NCI-H82 treated with DMSO at 0.1 percent for 48 hours (cell line): ENCODE measurements at regions not wholly inside any gene's neighbourhood (a gene's known extent, or its start where the extent isn't known, plus 50 kb on each side); places are given as distances from the start of the nearest gene placed in this dataset.

Experiments used
- DNase-seq: peaks from one replicate; lab custom pipeline; 2025; ENCODE audit not compliant: unreplicated experiment; lab: John Stamatoyannopoulos, UW

- no peak for DNase-seq
These were observed 552.5 kb upstream of the FTMT start for GRCh38 chr5:121299153-121299552.

GRCh38 chr5:121304838-121305237, 546.8 kb upstream of the FTMT start:
- DNase-seq = no peak

- no peak for DNase-seq
These were observed 537.8 kb upstream of the FTMT start for GRCh38 chr5:121313886-121314285.

DNA sequence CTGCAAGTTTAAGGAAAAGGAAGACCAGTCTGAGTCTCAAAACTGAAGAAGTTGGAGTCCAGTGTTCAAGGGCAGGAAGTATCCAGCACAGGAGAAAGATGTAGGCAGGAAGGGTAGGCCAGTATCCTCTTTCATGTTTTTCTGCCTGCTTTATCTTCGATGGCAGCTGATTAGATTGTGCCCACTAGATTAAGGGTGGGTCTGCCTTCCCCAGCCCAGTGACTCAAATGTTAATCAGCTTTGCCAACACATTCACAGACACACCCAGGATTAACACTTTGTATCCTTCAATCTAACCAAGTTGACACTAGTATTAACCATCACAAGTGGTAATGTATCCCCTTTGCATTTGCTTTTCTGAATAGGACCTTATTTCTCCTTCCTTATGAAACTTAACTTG, 535.9 kb upstream of the FTMT start:
- no peak for DNase-seq

GRCh38 chr5:121319292-121319691, 532.4 kb upstream of the FTMT start:
- DNase-seq = no peak

DNA sequence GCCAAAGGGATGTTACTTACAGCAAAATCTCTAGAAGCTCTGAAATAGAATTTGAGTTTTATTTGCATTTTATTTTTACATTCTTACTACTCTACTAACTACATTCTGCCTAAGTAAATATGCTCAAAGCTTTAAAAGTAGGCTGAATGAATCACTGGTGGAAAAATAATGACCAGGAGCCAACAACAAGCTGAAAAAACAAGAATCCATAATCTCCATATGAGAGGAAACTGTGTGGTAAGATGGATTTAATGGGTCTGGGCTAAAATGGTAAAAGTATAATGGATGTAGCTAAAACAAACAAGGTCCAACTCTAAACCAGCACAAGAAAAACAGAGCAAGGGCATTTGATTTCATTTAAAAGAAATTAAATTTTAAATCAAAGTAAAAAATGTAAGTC, 525.8 kb upstream of the FTMT start:
- DNase-seq = no peak

DNA sequence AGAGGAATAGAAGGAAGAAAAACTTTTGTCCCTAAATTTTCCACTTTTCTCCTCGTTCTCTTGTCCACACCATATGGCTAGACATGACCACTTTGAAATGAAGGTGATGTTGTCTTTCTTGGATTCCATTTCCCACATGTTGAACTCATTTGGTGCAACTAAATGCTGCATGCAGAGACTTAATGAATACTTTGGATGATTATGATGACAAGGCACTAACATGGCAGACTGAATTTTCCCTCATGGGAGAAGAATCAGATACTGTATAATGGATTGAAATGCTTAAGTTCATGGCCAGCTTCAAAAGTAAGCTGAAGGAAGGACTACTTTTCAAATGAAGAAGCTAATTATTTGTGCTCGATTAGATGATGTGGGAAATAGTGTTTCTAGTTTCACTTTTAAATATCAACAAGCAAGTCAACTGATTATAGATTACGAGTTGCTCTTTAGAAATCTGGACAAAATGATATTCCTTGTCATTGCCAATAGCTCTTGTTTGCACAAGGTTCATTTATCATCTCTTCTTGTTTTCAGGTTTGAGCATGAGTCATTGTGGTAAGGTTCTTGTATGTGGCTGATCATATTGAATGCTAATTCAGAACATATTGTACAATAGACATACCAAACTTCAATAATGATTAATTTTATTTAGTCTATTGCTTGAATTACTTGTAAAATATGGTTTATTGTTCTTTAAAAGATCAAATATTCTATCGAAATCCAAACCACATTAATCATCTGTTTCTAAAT, 501.3 kb upstream of the FTMT start:
- no peak for DNase-seq

DNA sequence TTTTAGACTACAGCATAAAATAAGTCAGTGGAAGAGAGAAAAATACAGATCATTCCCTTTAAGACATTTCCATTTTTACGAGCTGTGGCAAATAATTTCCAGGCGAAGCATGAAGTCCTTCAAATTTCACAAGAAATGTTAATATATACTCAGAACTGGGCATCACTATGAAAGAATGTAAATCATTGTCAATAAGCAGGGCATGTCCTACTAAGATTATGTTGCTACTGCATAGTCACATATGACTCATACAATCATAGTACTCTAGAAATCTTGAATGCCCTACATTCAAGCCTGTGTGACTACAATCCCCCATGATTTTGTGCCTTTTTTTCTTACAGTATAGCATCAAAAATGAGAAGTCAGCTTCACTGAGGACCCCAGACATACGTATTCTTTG, 485.2 kb upstream of the FTMT start:
- DNase-seq = no peak

- no peak for DNase-seq
These were observed 478.3 kb upstream of the FTMT start for GRCh38 chr5:121373371-121373770.

- no peak for DNase-seq
These were observed 474.2 kb upstream of the FTMT start for GRCh38 chr5:121377461-121377860.

DNA sequence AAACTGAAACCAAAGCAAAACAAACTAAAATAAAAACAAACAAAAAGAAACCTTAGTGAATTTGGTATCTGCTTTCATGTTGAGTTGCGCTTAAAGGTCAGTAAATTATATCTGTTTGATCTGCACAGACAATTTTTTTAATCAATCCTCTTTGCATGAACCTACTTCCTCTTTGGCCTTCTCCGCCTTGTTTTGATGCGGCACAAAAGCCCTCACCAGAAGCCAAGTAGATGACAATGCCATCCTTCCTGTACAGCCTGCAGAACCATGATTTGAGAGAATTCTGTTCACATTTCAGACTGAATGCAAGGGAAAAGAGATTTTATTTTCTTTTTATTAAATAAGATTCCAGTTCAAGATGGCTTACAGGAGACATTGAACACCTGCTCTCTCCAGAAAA, 473.6 kb upstream of the FTMT start:
- no peak for DNase-seq

DNA sequence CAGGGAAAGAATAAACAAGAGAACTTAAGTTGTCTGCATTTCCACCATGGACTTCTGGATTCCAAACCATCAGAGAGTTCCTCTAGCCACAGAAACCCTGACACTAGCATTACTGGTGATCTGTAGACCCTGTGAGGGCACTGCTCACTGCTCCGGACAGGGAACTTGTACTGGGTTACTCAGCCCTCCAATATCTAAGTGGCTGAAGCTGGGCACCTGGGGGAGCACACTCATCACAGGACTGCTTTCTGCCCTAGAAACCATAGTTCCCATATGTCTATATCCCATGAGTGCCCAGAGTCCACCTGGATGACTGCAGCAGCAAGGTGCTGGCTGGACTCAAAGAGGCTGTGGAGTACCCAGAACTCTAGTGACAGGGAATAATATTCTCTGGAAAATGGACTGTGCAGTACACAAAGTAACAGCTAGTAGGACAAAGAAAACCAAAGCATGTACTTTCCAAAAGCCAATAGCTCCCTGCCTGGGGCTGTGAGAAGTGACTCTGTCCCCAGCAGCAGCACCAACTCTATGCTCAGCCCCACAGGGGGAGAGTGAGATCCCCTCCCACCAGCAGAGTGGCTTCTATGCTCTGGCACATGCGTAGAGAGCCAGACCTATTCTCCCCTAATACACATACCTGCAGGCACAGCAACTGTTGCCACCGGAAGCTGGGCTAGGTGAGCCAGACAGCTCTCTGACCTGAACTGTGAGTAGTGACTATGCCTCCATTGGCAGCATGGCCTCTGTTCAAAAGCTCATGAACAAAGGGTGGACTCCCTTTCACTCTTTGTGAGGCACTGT, 472.9 kb upstream of the FTMT start:
- DNase-seq = no peak

DNA sequence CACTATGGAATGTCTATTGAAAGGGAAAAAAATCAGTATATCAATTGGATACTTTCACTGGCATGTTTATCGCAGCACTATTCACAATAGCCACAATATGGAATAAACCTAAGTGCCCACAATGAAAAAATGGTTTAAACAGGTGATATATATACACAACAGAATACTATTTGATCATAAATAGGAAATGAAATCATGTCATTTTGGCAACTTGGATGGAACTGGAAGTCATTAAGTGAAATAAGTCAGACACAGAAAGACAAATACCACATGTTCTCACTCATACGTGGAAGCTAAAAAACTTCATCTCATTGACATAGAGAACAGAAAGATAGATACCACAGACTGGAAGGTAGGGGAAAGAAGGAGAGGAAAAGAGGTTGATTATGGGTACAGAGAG, 471.6 kb upstream of the FTMT start:
- DNase-seq = no peak

- DNase-seq = peak; percentile 53
These were observed 467.3 kb upstream of the FTMT start for GRCh38 chr5:121384359-121384758.

DNA sequence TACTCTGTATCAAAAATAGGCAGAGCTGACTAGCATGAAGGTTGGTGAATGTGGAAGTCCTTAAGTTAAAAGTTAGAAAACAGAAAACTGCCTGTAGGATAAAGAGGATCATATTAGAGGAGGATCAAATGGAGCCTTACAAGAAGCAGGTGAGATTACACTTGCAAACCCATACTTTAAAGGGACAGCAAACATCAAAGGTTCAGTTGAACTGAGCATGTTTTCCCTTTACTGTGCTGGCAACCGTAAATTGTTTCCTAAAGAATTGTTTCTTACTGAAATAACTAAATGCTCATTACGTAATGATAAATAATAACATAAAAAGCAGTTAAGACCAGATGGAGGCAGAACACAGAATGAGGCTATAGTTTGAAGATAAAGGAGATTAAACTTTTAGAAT, 465.3 kb upstream of the FTMT start:
- no peak for DNase-seq

DNA sequence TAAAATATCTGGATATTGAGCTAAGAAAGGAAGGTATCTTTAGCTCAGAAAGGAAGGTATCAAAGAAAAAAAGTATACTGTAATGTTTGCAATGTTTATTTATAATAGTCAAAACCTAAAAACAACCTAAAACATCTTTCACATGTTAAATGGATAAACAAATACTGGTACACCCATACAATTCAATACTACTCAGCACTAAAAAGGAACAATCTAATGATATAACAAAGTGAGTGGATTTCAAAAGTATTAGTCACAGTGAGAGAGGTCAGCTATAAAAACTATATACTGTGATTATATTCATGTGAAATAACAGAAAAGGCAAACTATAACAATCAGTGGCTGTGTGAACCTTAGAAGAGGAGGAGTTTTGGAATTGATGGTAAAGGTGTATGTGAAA, 455.0 kb upstream of the FTMT start:
- DNase-seq = no peak

DNA sequence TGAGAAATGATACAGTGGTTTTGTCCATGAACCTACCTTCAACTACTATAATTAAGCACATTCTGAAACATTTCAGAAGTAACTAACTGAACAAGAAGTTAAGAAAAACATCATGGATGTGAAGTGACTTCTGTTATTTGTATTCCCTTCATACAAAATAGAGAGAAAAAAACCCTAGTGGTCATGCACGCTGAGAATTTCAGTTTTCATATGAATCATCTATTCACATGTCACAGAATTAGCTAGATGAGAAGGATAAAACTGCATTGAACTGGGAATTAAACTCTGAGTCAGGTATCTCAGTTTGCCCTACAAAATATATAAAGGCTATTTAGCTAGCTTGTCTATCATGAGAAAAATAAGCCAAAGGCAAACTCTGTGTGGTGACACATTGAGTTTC, 451.8 kb upstream of the FTMT start:
- DNase-seq = no peak

GRCh38 chr5:121408778-121409177, 442.9 kb upstream of the FTMT start:
- DNase-seq = no peak

GRCh38 chr5:121415270-121415669, 436.4 kb upstream of the FTMT start:
- no peak for DNase-seq

- DNase-seq = no peak
These were observed 430.0 kb upstream of the FTMT start for GRCh38 chr5:121421646-121422045.

DNA sequence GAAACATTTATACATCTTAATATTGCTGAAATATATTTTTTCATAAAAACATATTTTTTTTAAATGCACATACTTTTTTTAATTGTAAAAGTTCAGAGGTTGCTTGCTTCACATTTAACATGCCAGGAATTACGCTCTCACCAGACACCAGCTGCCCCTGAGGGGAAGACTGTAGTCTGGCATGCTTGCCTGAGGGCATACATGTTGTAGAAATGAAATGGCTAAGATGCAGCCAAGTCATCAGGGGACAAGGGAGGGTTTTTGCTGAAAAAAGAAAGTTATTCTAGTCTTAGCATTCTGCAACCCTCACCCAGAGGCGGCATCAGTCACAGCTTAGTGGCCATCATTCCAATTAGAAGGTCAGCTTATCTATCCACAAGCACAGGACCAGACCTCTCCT, 426.7 kb upstream of the FTMT start:
- DNase-seq = no peak

DNA sequence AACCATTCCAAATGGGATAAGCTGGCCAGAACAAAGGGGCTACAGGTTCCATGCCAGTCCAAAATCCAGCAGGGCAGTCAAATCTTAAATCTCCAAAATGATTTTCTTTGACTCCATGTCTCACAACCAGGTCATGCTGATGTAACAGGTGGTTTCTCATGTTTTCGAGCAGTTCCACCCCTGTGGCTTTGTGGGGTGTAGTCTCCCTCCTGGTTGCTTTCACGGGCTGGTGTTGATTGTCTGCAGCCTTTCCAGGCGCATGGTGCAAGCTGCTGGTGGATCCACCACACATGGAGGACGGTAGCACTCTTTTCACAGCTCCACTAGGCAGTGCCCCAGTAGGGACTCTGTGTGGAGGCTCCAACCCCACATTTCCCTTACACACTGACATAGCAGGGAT, 425.5 kb upstream of the FTMT start:
- DNase-seq = no peak

DNA sequence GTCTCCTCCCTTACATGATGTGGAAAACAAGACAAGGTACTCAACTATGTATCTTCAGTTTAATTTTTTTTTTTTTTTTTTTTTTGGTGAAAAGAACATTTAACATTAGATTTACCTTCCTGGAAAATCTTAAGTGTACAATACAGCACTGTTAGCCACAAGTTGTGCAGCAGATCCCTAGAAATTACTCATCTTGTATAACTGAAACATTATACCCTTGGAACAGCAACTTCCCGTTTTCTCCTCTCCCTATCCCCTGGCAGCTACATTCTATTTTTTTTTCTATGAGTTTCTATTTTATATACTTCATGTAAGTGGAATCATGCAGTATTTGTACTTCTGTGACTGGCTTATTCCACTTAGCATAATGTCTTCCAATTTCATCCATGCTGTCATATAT, 421.9 kb upstream of the FTMT start:
- no peak for DNase-seq
